GM19351 (cell line): ENCODE measurements at regions not wholly inside any gene's neighbourhood (a gene's known extent, or its start where the extent isn't known, plus 50 kb on each side); places are given as distances from the start of the nearest gene placed in this dataset.
"Not testable (repeated sequence)": the region's sequence is repeated elsewhere in the genome, so short reads cannot be mapped to it uniquely, and the experiment has no call there.

Source experiments
- ATAC-seq: cut with Tn5 transposase; IDR thresholded peaks from one replicate; pipeline ENCODE4 v1.9.1; 2021; ENCODE audit warnings: mild to moderate bottlenecking, moderate library complexity; ENCODE audit not compliant: unreplicated experiment

DNA sequence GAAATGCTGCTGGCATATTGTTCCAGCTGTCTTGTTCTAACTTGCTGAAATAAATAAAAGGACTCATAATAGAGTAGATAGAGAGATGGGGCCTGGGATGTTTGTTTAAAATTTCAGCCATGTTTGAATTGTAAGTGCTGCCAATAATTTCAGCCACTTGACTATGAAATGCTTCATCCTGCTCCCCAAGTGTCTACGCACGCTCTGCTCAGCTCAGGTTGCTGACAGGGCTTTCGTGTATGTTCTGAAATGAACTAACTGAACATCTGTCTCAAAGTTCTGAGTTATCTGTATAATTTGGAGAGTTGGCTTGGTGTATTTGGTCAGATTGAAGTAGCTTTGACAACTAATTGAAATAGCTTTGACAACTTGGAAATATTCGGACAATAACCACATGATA, 387.8 kb downstream of the BMP2 start:
- ATAC-seq, result no peak

DNA sequence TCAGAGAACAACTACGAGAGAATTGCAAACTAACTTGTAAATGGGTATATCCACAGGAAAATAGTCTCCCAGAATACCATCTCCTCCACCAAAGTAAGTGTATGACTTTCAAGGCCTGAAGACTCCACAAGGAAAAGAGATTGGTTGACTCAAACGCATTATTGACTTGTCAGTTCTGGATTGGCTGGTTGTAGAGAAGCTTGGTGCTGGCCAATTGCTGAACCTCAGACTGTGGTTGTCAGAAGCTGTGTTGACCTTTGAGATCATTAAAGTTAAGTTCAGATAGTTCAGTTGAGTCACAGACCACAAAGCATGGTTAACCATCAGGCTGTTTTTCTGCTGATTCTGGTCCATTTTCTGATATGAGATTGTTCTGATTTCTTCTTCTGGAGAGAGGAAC, 388.3 kb downstream of the BMP2 start:
- no peak for ATAC-seq

DNA sequence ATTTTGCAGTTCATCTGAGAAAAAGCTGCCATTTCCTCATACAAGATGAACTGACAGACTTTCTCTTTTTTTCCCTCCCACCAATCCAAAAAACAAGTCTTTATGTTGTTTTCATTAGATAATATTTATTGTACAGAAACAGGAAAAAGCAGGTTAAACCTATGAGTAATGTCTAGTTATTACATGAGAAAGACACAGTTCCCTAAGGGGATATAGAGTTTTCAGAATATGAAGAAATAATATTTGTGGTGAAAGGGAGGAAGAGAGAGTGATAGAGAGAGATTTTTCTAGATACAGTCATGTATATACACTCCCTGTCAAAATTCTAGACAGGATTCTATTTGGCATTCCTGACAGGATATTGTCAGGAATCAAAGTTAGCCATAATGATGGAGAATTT, 392.4 kb downstream of the BMP2 start:
- ATAC-seq, result no peak

DNA sequence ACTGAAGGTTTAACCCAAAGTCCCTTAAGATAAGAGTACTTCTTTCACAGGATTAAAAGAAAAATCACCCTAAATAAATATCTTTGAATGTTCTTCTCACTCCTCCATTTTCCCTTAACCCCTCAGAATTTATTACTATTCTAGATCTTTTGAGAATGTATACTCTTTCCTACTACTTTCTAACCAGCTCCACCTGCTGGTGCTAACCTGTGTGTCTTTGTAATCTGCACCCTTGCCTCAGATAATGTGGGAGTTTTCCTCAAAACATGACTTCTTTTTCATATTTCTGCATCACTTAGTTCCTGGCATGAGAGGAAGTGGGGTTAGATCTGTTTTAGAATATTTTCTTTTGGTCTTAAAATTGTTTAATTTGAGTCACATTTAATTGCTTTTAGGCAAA, 394.2 kb downstream of the BMP2 start:
- no peak for ATAC-seq

DNA sequence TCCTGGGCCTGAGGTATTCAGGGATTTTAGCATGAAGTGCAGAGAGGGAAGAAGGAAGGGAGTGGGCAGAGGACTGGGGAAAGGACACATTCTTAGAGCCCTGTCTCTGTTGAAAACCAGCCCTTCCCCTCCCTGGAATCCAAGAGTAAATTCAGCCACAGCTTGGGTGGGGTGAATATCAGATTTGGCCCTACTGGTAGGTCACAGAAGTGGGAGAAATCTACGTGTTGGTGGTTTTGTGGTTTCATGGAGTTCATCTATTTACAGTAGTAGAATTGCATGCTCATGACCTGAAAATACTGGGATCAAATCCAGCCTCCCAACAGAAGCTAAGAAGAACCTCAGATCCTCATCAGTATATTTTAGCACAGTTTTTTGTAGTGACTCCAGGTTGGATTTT, 404.4 kb downstream of the BMP2 start:
- ATAC-seq, result no peak

DNA sequence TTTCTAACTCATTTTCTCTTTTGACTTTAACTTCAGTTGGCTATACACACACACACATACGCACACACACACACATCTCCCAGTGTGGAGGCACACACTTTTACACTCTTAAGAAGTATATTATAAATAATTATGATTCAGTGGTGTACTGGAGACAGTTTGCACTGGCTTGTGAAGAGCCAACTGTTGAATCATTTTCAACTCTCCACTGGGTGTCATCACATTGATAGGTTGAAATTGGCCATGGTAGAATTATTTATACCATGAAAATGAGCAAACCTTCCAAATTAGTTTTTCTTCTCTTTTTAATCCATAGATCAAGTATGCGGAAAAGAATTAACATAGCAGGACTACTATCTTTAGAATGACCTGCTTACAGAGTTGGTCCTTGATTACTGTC, 407.1 kb downstream of the BMP2 start:
- no peak for ATAC-seq

DNA sequence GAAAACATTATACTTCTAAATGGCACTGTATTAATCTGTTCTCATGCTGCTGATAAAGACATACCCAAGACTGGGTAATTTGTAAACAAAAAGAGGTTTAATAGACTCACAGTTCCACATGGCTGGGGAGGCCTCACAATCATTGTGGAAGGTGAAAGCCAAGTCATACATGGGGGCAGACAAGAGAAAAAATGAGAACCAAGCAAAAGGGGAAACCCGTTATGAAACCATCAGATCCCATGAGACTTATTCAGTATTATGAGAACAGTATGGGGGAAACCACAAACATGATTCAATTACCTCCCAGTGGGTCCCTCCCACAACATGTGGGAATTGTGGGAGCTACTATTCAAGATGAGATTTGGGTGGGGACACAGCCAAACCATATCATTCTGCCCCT, 408.3 kb downstream of the BMP2 start:
- not testable (repeated sequence) for ATAC-seq

DNA sequence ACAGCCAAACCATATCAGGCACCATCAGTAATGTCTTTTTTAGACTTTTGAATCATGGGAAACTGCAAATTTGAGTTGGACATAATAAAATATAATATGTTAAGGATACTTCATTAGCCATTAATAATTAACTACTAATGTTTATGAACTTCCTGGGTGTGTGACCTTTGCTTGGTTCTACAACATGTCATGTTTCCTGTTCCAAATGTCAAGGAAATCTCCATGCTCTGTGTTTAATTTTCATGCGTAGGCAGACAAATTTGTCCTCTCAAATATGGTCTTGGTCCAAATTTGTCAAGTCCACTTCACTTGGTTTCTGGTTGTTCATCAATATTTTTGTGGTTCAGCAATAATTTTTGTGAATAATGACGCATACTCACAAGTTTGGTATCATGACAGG, 410.5 kb downstream of the BMP2 start:
- ATAC-seq, result no peak

DNA sequence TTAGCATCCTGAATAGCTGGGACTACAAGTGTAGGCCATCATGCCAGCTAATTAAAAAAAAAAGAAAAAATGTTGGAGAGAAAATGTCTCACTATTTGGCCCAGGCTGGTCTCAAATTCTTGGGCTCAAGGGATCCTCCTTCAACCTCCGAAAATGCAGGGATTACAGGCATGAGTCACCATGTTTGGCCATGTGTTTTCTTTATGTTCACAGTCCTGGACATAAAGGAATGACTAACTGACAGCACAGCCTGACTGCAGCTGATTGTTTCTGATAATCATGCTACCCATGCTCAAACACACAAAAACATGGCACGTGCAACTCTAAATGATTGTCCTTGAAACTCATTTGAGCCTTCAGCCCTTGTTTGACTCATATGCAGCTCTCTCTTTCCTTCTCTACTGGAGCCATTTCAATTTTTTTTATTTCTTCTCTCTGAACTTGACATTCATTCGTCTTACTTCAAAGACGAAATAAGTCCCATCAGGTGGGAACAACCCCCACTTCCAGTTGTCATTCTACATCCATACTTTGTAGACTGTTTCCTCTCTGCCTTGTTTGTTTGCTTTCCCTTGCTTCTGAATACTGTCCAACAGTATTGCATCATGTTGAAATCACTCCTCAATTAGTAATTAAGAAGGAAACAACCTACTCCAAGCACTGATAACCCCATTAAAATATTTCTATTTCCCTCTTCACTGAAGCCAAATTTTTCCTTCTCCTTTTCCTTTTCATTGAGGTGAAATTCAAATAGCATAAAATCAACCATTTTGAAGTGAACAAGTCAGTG, 413.0 kb downstream of the BMP2 start:
- no peak for ATAC-seq

DNA sequence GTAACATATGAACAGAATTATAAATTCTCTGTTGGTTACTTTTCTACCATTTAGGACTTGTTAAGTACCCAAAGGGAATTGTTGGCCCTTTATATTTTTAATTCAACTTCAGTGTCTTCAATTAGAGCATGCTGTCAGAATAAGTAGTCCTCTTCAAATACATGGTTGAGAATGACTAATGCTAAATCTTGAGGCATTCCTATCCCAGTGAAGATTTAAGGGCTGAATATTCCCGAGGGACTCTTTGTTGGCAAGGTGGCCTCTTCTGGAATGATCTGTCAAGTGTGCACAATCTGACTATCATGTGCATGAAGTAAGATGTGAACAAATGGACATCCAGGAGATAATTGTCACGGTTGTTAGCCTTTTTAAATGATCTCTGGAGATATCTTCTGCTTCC, 421.7 kb downstream of the BMP2 start:
- ATAC-seq, result no peak

DNA sequence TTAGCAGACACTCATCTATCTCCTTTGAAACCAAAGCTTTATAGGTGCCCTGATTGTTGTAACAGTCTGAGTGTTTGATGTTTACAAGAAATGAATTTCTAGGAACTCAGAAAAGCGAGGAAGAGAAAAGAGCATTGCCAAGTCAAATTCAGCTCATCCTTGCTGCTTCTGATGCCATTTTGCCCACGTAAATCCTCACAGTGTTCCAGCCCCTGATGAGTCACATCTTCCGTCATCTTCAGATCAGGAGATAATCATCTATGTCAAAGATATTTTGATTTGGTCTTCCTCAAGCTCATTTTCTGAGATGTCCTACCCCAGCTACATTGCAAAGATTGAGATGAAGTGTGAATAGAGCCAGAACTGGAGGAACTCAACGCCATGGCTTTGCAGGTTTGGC, 426.2 kb downstream of the BMP2 start:
- ATAC-seq, result no peak

DNA sequence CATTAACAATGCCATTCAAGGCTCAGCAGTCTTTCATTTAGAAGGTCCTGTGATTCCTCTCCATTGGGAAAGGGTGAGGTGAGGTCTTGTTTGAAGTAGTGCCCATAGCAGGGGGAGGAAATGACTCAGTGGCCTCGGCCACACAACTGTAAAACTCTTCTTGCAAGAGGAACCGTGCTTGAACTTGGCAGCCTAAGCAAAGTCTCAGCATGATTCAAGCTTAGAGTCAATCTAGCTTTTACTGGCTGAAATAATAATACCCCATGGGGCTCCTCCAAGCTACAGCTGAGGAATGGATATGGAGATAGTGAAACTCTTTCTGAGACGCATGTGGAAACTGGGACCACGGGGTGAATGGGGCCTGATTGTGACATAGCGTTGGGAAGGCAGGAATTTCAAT, 428.2 kb downstream of the BMP2 start:
- ATAC-seq, result no peak

DNA sequence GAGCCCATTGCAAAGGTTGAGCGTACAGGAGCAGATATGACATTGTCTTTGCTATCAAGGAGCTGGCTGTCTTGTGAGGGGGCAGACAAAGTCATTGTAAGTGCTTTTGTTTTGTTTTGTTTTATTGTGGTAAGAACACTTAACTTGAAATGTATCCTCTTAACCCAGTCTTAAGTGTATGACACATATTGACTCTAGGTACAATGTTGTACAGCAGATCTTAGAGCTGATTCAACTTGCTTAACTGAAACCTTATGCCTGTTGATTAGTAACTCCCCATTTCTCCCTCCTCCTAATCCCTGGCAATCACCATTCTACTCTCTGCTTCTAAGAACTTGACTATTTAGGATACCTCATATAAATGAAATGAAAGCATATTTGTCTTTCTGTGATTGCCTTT, 429.0 kb downstream of the BMP2 start:
- no peak for ATAC-seq

DNA sequence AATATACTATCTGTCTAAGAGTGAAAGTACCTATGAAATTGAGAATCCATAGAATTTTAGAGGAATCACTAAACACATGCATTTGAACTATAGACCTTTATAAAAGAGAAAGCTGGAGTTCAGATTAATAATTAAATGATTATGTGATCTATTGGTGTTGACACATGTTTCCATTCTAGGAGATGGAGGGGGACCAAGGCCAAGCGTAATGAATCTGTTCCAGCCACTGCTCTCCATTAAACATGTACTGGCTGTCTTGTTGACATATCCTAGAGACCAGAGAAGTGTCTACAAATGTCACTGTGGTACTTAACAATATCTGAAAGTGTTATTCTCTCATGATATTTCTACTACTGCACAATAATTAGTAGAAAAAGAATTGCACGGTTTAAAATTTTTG, 432.4 kb downstream of the BMP2 start:
- ATAC-seq, result no peak

DNA sequence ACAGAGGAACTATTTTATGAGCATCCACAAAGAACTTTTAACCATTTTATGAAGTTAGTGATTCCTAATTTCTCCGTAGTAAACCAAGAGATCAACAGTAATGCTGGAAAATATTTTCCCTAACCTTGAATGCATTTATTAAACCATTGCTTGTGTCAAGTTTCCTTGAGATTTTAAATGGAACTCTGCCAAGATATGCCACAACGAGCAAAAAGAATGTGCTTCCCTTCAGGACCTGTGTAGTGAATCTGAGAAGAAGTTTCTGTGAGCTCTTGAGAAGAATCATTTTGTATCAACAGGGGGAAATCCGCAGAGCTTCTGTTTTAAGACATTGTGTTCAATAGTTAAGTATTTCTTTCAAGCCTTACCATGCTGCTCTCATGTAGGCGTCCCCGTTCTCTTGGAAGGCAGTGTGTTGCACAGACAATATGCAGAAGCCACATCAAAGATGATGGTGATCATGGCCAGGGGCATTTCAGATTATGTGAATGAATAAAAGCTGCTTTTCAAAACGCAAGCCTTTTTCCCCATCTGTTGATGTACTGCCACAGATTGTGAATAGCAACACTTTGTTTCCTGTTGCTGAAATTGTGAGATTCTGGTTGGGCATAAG, 439.8 kb downstream of the BMP2 start:
- no peak for ATAC-seq

DNA sequence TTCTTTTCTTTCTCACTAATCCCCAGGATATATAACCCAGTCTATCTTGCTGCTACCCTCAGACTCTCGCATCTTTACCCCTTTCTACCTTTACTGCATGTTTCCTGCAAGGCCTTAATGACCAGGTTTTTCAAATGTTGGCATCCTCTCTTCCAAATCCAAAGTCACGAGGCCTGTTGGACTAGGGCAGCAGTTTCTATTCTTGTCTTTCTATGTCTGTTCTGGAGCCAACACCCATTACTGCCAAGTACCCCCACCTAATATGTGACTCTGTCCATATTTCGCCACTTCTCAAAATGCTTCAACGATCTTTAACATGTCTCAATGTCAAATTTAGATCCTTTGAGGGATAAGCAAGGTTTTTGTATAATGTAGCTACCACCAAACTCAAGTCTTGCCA, 443.4 kb downstream of the BMP2 start:
- no peak for ATAC-seq

DNA sequence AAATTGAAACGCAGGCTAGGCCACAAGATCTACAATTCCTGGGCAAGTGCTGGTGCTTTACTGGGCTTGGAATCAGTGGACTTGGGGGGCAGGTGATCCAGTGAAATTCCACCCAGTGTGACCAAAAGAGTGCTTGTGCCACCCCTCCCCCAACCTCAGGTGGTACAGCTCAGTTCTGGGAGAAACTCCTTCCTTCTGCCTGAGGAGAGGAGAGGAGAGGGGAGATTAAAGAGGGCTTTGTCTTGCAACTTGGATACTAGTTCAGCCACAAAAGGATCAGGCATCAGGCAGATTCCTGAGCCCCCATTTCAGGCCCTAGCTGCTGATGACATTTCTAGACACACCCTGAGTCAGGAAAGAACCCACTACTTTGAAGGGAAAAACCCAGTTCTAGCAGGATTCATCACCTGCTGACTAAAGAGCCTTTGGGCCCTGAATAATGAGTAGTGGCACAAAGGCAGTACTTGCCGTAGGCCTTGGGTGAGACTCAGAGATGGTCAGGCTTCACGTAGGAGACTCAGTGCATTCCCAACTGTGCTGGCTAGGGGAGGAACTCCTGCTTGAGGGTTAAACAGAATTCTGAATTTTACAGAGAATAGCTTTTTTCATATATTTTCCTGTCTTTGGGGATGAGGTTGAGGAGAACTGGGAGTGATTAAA, 446.7 kb downstream of the BMP2 start:
- ATAC-seq, result no peak

DNA sequence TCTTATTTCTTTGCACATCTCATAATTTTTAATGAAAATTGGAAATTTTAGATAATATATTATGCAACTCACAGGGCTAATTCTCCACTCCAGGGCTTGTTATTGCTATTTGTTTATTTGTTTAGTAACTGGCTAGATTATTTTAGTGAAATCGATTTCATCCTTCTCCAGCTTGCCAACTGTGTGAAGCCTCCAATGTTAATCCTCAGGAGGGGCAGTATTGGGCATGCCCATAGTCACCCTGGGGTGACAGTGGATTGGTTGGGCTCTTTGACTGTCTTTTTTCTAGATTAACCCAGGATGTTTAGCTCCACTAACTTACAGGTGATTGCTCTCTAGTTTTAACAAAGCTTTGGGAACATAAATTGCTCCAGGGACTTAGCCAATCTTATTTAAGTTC, 450.1 kb downstream of the BMP2 start:
- ATAC-seq, result no peak

DNA sequence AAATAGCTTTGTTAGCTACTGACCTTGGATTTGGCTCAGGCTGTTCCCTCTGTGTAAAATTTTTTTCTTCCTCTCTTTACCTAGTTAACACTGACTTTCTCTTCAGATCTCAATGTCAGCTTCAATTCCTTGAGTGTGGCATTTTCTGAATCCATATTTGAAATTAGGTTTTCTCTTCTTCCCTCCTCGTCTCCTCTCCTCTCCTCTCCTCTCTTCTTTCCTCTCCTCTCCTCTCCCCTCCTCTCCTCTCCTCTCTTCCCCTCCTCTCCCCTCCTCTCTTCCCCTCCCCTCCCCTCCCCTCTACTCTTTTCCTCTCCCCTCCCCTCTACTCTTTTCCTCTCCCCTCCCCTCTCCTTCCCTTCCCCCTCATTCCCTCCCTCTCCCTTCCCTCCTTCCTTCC, 453.3 kb downstream of the BMP2 start:
- no peak for ATAC-seq

DNA sequence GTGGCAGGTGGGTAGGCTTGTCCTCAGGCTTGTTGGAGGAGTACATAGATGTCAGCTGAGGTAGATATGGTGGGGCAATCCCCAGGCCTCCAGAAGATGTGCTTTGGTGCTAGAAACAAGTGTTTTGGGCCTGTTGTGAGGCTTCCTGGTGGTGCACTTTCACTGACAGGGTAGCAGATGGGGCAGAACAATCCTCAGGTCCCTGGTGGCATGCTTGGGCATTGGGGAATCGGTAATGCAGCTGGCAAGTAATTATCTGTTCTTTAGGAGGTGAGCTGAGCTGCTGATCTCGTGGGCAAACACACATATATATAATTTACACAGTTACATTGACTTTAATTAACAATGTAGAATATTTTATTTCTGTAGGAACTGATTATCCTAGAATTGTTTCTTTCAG, 458.7 kb downstream of the BMP2 start:
- no peak for ATAC-seq

DNA sequence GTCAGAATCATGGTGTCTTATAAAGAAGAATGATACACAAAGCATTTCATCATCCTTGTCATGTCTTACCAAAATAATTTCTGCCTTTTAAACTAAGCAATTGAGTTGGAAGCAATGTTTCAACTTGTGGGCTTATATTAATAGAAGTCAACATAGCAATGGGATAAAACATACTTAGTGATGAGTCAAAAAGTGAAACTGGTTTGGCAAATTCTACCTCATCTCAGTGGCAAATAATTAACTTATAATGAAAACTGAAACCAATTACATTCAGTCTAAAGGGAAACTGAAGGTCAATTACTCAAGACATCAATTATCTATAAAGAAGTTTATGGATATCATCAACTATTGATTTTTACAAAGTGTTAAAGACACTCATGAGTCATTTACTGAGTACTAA, 463.8 kb downstream of the BMP2 start:
- ATAC-seq, result no peak

DNA sequence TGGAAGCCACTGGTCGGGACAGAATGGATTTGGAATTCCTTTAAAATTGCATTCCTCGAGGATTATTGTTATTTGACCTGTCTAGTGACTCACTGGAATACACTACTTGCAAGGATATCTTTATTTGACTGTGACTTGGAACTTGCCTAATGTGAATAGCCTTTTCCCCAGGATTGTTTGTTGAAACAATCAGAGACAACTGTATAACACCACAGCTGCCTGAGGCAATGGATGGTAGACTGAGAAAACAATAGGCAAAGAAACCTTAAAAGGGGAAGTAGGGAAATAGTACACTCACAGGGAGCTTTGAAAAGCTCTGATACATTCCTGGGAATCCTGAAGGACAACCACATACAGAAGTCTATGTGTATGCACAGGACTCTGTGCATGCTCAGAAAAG, 465.3 kb downstream of the BMP2 start:
- no peak for ATAC-seq
